ENCODE measurements at regions not wholly inside any gene's neighbourhood (a gene's known extent, or its start where the extent isn't known, plus 50 kb on each side); places are given as distances from the start of the nearest gene placed in this dataset.
A peak's percentile ranks its signal among the peaks of the same experiment; 100 is the strongest.

DNA sequence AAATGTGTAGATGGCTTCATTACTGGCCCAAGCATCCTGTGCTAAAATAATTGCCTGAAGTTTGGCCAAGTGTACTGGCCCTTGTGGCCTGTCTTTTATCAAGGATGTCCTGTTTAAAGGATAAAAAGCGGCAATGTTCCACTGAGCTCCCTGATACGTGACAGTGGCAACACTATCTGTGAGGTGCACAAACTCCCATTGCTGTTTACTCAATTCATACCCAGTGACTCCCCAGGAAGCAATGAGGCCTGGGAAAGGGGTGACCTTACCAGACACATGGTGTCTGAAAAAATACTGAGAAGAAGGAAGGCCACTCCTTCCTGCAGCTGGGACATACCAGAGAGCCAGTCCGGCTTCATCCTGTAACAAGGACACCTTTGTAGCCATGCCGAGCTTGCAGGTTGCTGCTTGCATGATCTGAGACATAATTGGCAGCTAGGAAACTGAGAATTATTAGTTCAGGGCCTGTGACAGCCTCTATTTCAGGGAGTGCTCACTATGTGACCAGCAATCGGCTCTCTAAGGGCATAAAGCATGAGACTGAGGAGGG, 198.5 kb upstream of the LRATD1 start:
- Histone ChIP-seq H3K9me3 (ENCODE audit: control insufficient read depth, low read depth, low read length) (no peaks in the 10 kb centered on the region), H3K27me3 (ENCODE audit: control insufficient read depth, insufficient read depth, low read length) (no peaks in the 10 kb centered on the region), H3K27ac (ENCODE audit: low read length) (no peak overlapping the region), H3K36me3 (ENCODE audit: control insufficient read depth, insufficient read depth, low read length) (no peaks in the 10 kb centered on the region), H3K4me3 (ENCODE audit: low read length) (no peak overlapping the region), H3K4me1 (ENCODE audit: control insufficient read depth, insufficient read depth, low read length) (no peaks in the 10 kb centered on the region)
- 100% methylated on average over 1 of the region's 5 CpGs for WGBS (ENCODE audit: insufficient coverage, low lambda C conversion rate)
- no peak for DNase-seq

DNA sequence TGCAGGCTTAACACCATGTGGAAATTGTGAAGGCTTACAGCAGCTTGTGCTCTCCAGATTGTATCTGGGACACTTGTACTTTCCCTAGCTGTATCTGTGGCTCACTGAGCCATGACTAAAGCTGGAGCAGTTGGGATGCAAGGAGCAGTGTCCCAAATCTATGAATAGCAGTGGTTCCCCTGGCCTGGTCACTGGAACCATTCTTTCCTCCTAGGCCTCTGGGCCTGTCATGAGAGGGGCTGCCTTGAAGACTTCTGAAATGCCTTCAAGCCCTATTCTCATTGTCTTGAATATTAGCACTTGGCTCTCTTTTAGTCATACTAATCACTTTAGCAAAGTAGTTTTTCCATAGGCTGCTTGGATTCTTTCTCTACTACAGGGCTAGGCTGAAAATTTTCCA, 186.8 kb upstream of the LRATD1 start:
- H3K4me3 ChIP-seq (ENCODE audit: low read length): no peak overlapping the region
- H3K27ac ChIP-seq (ENCODE audit: low read length): no peak overlapping the region
- peaks cover 4% of the 10 kb centered on the region for H3K9me3 ChIP-seq (ENCODE audit: control insufficient read depth, low read depth, low read length)
- no peaks in the 10 kb centered on the region for H3K36me3 ChIP-seq (ENCODE audit: control insufficient read depth, insufficient read depth, low read length)
- DNase-seq: no peak
- no peaks in the 10 kb centered on the region for H3K27me3 ChIP-seq (ENCODE audit: control insufficient read depth, insufficient read depth, low read length)
- no peaks in the 10 kb centered on the region for H3K4me1 ChIP-seq (ENCODE audit: control insufficient read depth, insufficient read depth, low read length)

DNA sequence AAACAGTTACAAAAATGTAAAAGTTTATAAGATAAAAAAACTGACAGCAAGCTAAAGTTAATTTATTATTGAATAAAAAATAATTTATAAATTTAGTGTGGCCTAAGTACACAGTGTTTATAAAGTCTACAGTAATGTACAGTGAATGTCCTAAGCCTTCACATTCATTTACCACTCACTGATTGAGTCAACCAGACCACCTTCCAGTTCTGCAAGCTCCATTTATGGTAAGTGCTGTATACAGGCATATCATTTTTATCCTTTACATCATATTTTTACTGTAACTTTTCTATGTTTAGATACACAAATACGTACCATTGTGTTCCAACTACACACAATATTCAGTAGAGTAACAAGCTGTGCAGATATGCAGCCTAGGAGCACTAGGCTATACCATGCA, 184.2 kb upstream of the LRATD1 start:
- Histone ChIP-seq H3K4me1 (ENCODE audit: control insufficient read depth, insufficient read depth, low read length) (no peaks in the 10 kb centered on the region), H3K27me3 (ENCODE audit: control insufficient read depth, insufficient read depth, low read length) (no peaks in the 10 kb centered on the region), H3K4me3 (ENCODE audit: low read length) (no peak overlapping the region), H3K27ac (ENCODE audit: low read length) (no peak overlapping the region), H3K9me3 (ENCODE audit: control insufficient read depth, low read depth, low read length) (peaks cover 4% of the 10 kb centered on the region), H3K36me3 (ENCODE audit: control insufficient read depth, insufficient read depth, low read length) (no peaks in the 10 kb centered on the region)
- WGBS (ENCODE audit: insufficient coverage, low lambda C conversion rate): 100% methylated on average over 1 of the region's 1 CpG
- no peak for DNase-seq

DNA sequence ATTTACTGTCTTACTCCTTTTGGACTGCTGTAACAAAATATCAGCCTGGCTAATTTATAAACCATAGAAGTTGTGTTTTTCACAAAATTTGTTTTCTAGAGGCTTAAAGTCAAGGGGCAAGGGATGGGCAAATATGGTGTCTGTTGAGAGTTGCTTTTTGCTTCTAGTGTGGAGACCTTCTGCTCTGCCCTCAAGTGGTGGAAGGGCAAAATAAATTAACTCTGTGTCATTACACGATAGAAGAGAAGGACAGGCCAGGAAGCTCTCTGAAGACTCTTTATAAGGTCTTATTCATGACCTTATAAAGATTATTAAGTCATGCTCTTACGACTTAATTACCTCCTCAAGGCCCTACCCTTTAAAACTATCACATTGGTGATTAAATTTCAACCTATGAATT, 181.2 kb upstream of the LRATD1 start:
- Histone ChIP-seq H3K4me3 (ENCODE audit: low read length) (no peak overlapping the region), H3K27ac (ENCODE audit: low read length) (no peak overlapping the region), H3K4me1 (ENCODE audit: control insufficient read depth, insufficient read depth, low read length) (no peaks in the 10 kb centered on the region), H3K27me3 (ENCODE audit: control insufficient read depth, insufficient read depth, low read length) (no peaks in the 10 kb centered on the region), H3K9me3 (ENCODE audit: control insufficient read depth, low read depth, low read length) (peaks cover under 1% of the 10 kb centered on the region), H3K36me3 (ENCODE audit: control insufficient read depth, insufficient read depth, low read length) (no peaks in the 10 kb centered on the region)
- no CpG with 5 or more reads among the region's 2 CpGs for WGBS (ENCODE audit: insufficient coverage, low lambda C conversion rate)
- no peak for DNase-seq

DNA sequence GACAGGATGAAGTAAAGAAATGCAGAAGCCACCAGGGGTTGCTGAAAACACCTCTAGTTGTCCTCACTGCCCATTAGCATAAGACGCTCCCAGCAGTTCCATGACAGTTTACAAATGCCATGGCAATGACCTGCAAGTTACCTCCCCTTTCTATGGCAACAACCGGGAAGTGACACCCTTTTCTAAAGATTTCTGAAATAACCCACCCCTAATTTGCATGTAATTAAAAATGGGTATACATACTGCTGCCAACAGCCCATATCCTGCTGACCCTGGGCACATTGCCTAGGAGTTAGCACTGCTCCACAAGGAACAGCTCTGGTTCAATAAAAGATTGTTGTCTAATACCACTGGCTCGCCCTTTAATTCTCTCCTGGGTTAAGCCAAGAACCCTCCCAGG, 178.3 kb upstream of the LRATD1 start:
- H3K4me3 ChIP-seq (ENCODE audit: low read length): no peak overlapping the region
- no peaks in the 10 kb centered on the region for H3K27me3 ChIP-seq (ENCODE audit: control insufficient read depth, insufficient read depth, low read length)
- no peaks in the 10 kb centered on the region for H3K4me1 ChIP-seq (ENCODE audit: control insufficient read depth, insufficient read depth, low read length)
- H3K9me3 ChIP-seq (ENCODE audit: control insufficient read depth, low read depth, low read length): peaks cover 3% of the 10 kb centered on the region
- no peak for DNase-seq
- no CpG with 5 or more reads among the region's 3 CpGs for WGBS (ENCODE audit: insufficient coverage, low lambda C conversion rate)
- no peaks in the 10 kb centered on the region for H3K36me3 ChIP-seq (ENCODE audit: control insufficient read depth, insufficient read depth, low read length)
- H3K27ac ChIP-seq (ENCODE audit: low read length): no peak overlapping the region

DNA sequence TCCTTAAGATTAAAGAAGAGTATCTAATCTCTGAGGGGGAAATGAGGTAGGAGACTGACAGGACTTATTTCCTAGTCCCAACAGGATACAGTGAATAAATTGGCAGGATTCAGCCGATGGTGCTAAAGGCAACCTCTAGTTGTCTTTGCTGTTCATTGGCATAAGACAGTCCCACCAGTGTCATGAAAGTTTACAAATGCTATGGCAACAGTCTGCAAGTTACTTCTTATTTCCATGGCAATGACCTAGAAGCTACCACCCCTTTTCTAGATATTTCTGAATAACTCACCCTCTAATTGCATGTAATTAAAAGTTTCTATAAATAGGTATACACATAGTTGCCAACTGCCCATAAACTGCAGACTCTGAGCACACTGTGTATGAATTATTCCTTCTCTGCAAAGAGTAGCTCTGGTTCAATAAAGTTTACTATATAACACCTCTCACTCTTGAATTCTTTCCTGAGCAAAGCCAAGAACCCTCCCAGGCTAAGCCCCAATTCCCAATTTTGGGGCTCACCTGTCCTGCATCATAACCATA, 172.7 kb upstream of the LRATD1 start:
- no peaks in the 10 kb centered on the region for H3K4me1 ChIP-seq (ENCODE audit: control insufficient read depth, insufficient read depth, low read length)
- H3K9me3 ChIP-seq (ENCODE audit: control insufficient read depth, low read depth, low read length): peaks cover 3% of the 10 kb centered on the region
- WGBS (ENCODE audit: insufficient coverage, low lambda C conversion rate): no CpG with 5 or more reads among the region's 1 CpG

DNA sequence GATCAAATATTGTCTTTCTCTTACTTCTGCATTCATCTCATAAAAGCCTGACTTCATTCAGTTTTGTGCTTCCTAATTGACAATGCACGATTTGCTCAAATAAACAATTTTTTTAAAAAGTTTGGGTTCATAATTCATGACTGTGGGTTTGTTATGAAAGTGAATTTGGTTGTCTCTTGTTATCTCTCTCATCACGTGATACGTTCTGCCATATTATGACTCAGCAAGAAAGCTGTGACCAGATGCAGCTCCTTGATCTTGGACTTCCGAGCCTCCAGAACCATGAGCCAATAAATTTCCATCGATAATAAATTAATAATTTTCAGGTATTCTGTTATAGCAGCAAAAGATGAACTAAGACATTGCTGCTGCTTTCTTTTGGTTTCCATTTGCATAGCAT, 156.5 kb upstream of the LRATD1 start:
- no peaks in the 10 kb centered on the region for H3K27me3 ChIP-seq (ENCODE audit: control insufficient read depth, insufficient read depth, low read length)
- H3K4me3 ChIP-seq (ENCODE audit: low read length): no peak overlapping the region
- no peak for DNase-seq
- H3K9me3 ChIP-seq (ENCODE audit: control insufficient read depth, low read depth, low read length): no peaks in the 10 kb centered on the region
- H3K4me1 ChIP-seq (ENCODE audit: control insufficient read depth, insufficient read depth, low read length): no peaks in the 10 kb centered on the region
- H3K27ac ChIP-seq (ENCODE audit: low read length): no peak overlapping the region
- no peaks in the 10 kb centered on the region for H3K36me3 ChIP-seq (ENCODE audit: control insufficient read depth, insufficient read depth, low read length)
- 90% methylated on average over 2 of the region's 5 CpGs for WGBS (ENCODE audit: insufficient coverage, low lambda C conversion rate)

More for the DNA sequence above, 172.7 kb upstream of the LRATD1 start:
- DNase-seq: no peak
- no peaks in the 10 kb centered on the region for H3K27me3 ChIP-seq (ENCODE audit: control insufficient read depth, insufficient read depth, low read length)
- no peak overlapping the region for H3K27ac ChIP-seq (ENCODE audit: low read length)
- no peaks in the 10 kb centered on the region for H3K36me3 ChIP-seq (ENCODE audit: control insufficient read depth, insufficient read depth, low read length)
- H3K4me3 ChIP-seq (ENCODE audit: low read length): no peak overlapping the region

DNA sequence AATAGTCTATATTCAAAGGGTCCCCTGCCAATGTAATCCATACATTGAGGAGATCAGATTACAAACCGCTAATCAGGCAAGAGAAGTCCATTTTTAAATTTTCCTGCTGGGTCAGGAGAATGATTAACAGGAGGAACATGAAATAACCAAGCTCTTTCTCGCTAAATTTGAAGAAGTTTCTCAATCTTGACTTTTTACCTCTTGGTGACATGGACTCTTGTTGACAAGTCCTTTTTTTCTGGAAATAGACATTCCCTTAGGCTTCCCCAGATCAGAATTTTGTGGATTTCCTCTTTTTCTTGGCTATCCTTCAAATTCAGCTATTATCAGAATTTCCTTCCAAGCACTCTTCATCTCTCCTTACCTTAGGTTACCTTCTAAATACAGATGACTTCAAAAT, 153.0 kb upstream of the LRATD1 start:
- Histone ChIP-seq H3K27ac (ENCODE audit: low read length) (no peak overlapping the region), H3K27me3 (ENCODE audit: control insufficient read depth, insufficient read depth, low read length) (no peaks in the 10 kb centered on the region), H3K36me3 (ENCODE audit: control insufficient read depth, insufficient read depth, low read length) (no peaks in the 10 kb centered on the region), H3K4me1 (ENCODE audit: control insufficient read depth, insufficient read depth, low read length) (no peaks in the 10 kb centered on the region), H3K4me3 (ENCODE audit: low read length) (no peak overlapping the region), H3K9me3 (ENCODE audit: control insufficient read depth, low read depth, low read length) (no peaks in the 10 kb centered on the region)
- no peak for DNase-seq
- WGBS (ENCODE audit: insufficient coverage, low lambda C conversion rate): 40% methylated on average over 1 of the region's 2 CpGs

DNA sequence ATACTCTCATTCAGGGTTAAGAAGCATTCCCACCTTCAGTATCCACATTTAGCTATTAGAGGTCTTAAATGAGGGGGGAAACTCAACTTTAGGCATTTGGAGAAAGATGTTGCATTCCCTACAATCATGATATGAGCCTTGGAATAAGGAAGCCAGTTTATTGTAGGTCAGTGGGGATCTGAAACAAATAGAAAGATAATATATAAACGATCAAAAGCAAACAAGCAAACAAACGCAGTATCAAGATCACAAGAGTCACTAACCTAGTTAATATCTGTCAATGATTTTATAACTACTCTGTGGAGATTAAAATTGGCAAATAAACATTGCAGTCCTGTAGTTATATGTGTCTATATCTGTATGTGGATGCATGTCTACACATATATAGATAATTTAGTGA, 152.4 kb upstream of the LRATD1 start:
- H3K4me1 ChIP-seq (ENCODE audit: control insufficient read depth, insufficient read depth, low read length): no peaks in the 10 kb centered on the region
- H3K9me3 ChIP-seq (ENCODE audit: control insufficient read depth, low read depth, low read length): no peaks in the 10 kb centered on the region
- H3K27me3 ChIP-seq (ENCODE audit: control insufficient read depth, insufficient read depth, low read length): no peaks in the 10 kb centered on the region
- no peak overlapping the region for H3K27ac ChIP-seq (ENCODE audit: low read length)
- DNase-seq: no peak
- H3K4me3 ChIP-seq (ENCODE audit: low read length): no peak overlapping the region
- WGBS (ENCODE audit: insufficient coverage, low lambda C conversion rate): 50% methylated on average over 2 of the region's 2 CpGs
- H3K36me3 ChIP-seq (ENCODE audit: control insufficient read depth, insufficient read depth, low read length): no peaks in the 10 kb centered on the region

DNA sequence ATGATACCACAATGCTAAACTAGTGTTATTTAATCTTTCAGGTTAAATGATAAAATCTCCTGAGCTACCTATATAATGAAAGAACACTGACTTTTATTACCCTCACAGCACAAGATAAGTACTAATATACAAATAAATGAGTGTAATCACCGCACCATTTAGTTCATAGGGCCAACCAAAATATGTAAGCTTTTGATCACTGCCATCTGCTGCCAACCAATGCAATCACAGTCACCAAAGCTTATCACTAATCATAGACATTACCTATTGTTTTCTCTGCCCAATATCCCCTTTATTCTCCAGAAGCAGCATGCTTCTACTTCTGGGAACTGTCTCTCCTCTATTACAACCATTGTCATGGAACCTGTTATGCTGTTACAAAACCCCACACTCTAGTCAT, 151.6 kb upstream of the LRATD1 start:
- Histone ChIP-seq H3K9me3 (ENCODE audit: control insufficient read depth, low read depth, low read length) (no peaks in the 10 kb centered on the region), H3K27ac (ENCODE audit: low read length) (no peak overlapping the region), H3K4me1 (ENCODE audit: control insufficient read depth, insufficient read depth, low read length) (no peaks in the 10 kb centered on the region), H3K27me3 (ENCODE audit: control insufficient read depth, insufficient read depth, low read length) (no peaks in the 10 kb centered on the region), H3K4me3 (ENCODE audit: low read length) (no peak overlapping the region), H3K36me3 (ENCODE audit: control insufficient read depth, insufficient read depth, low read length) (no peaks in the 10 kb centered on the region)
- DNase-seq: peak in 1 of 2 donors; percentile 19
- WGBS (ENCODE audit: insufficient coverage, low lambda C conversion rate): no CpG with 5 or more reads among the region's 1 CpG

DNA sequence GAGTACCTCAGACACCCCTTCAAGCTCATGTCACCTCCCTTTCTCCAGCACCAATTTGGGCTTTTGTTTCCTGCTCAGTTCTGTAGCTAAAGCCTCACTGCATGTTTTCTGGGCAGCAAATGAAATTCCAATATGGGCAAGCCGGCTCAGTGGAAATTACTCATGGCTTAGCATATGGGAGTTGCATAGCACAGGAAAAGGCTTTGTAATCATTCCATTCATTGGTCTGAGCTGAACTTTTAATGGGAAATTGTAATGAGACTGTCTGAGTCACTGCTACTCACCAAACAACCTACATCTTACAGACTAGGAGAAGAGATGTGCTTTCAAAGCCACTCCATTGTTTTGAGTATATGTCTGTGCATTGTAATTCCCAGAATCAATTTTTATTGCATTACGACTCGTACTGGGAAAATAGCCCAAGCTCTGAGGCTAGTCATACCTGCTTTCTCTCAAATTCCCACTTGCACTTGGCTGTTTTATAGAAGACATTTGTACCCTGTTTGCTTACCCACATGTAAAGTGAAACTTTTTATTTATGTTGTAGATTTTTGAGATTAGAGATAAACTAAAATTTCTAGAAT, 139.5 kb upstream of the LRATD1 start:
- WGBS (ENCODE audit: insufficient coverage, low lambda C conversion rate): 32% methylated on average over 2 of the region's 3 CpGs

More for the DNA sequence above, 139.5 kb upstream of the LRATD1 start:
- Histone ChIP-seq H3K27ac (ENCODE audit: low read length) (no peak overlapping the region), H3K9me3 (ENCODE audit: control insufficient read depth, low read depth, low read length) (no peaks in the 10 kb centered on the region), H3K4me1 (ENCODE audit: control insufficient read depth, insufficient read depth, low read length) (peaks cover 9% of the 10 kb centered on the region), H3K4me3 (ENCODE audit: low read length) (no peak overlapping the region), H3K36me3 (ENCODE audit: control insufficient read depth, insufficient read depth, low read length) (no peaks in the 10 kb centered on the region), H3K27me3 (ENCODE audit: control insufficient read depth, insufficient read depth, low read length) (no peaks in the 10 kb centered on the region)
- DNase-seq: peak in 1 of 2 donors; percentile 17
